GM12878 (cell line): ENCODE measurements at regions not wholly inside any gene's neighbourhood (a gene's known extent, or its start where the extent isn't known, plus 50 kb on each side); places are given as distances from the start of the nearest gene placed in this dataset.

Experiments used
- ATAC-seq: fragments of 200-7000 bp; cut with Tn5 transposase; 3 replicates; pipeline ENCODE4 v1.9.1; 2020; ENCODE audit warnings: mild to moderate bottlenecking, moderate library complexity
- BruUV-seq: library from RNA; stranded (reverse); fragments of 400-500 nt; replicated peaks from 2 replicates; lab custom pipeline; 2021; lab: Mats Ljungman, UMichigan
- CTCF ChIA-PET: fragments of 300-600 bp; sonication (Branson Sonifier 250); formaldehyde crosslinking; extraction: SDS; loops from one replicate; lab custom pipeline; 2021; ENCODE audit warnings: inconsistent platforms; lab: Yijun Ruan, JAX
- POLR2A ChIA-PET: fragments of 350-600 bp; formaldehyde crosslinking; extraction: SDS; loops from one replicate; lab custom pipeline; 2021; ENCODE audit warnings: inconsistent platforms; lab: Charles Lee
- RAD21 ChIA-PET: fragments of 300-600 bp; sonication (Branson Sonifier 250); formaldehyde crosslinking; loops from one replicate; lab custom pipeline; 2023; ENCODE audit warnings: antibody characterized with exemption; ENCODE audit not compliant: unreplicated experiment; lab: Charles Lee
- SMC1A ChIA-PET: fragments of 300-600 bp; sonication (Branson Sonifier 250); formaldehyde crosslinking; loops from one replicate; lab custom pipeline; 2023; ENCODE audit not compliant: unreplicated experiment, uncharacterized antibody; lab: Charles Lee
- DNase-seq: peaks from one replicate; pipeline ENCODE4 v3.0.0-alpha.2; 2011; ENCODE audit warnings: low read depth, low spot score
- FAIRE-seq: peaks from 3 replicates; lab custom pipeline; 2011; peaks lifted over from hg19 to GRCh38; lab: Jason Lieb, UNC
- H2AFZ ChIP-seq: 2 replicates; pipeline ENCODE4 v1.6.0; 2011; ENCODE audit warnings: low read depth, low read length, control low read depth; ENCODE audit not compliant: control insufficient read depth
- H3K27ac ChIP-seq: 2 replicates; pipeline ENCODE4 v1.5.1; 2011; ENCODE audit warnings: control low read depth; ENCODE audit not compliant: control insufficient read depth, insufficient read depth
- H3K27me3 ChIP-seq, 2 experiments: replicated peaks in 1 of 2; 2 replicates each; pipeline versions ENCODE4 v1.6.0 to v1.6.1; 2011; ENCODE audit warnings: low read length in 1 of 2; ENCODE audit not compliant: control insufficient read depth in 2 of 2, insufficient read depth in 2 of 2
- H3K36me3 ChIP-seq, 2 experiments: 2 replicates each; pipeline ENCODE4 v1.5.1; 2011; ENCODE audit warnings: low read length in 1 of 2; ENCODE audit not compliant: control insufficient read depth in 2 of 2, insufficient read depth in 2 of 2
- H3K4me1 ChIP-seq: 2 replicates; pipeline ENCODE4 v1.6.1; 2011; ENCODE audit warnings: mild to moderate bottlenecking, low read length, moderate library complexity, mixed read lengths; ENCODE audit not compliant: control insufficient read depth, insufficient read depth
- H3K4me2 ChIP-seq: 2 replicates; pipeline ENCODE4 v1.6.0; 2011; ENCODE audit warnings: control low read depth; ENCODE audit not compliant: control insufficient read depth, insufficient read depth
- H3K4me3 ChIP-seq: fragments of 200-600 bp; sonication (generic); 2 replicates; pipeline ENCODE4 v1.5.1; 2016
- H3K79me2 ChIP-seq: 2 replicates; pipeline ENCODE4 v1.6.0; 2011; ENCODE audit warnings: low read length; ENCODE audit not compliant: control insufficient read depth, insufficient read depth
- H3K9ac ChIP-seq: 2 replicates; pipeline ENCODE4 v1.8.0; 2011; ENCODE audit warnings: low read length, control low read depth, mixed read lengths; ENCODE audit not compliant: control insufficient read depth, insufficient read depth
- H3K9me3 ChIP-seq: replicated peaks from 3 replicates; pipeline ENCODE4 v1.5.1; 2011; ENCODE audit warnings: mild to moderate bottlenecking, low read length; ENCODE audit not compliant: control insufficient read depth, insufficient read depth
- H4K20me1 ChIP-seq: 2 replicates; pipeline ENCODE4 v1.6.0; 2011; ENCODE audit not compliant: control insufficient read depth, insufficient read depth
- BCLAF1 ChIP-seq: fragments of 450-650 bp; IDR thresholded peaks from 2 replicates; pipeline ENCODE4 v1.6.1; 2017; ENCODE audit warnings: antibody characterized with exemption, mild to moderate bottlenecking, moderate library complexity
- BMI1 ChIP-seq: fragments of 450-650 bp; IDR thresholded peaks from 2 replicates; pipeline ENCODE4 v1.6.1; 2016; ENCODE audit warnings: mild to moderate bottlenecking, moderate library complexity, borderline replicate concordance
- CBFB ChIP-seq: IDR thresholded peaks from 2 replicates; pipeline ENCODE4 v1.6.1; 2016; ENCODE audit warnings: antibody characterized with exemption, low read depth
- CHD4 ChIP-seq: fragments of 200-600 bp; sonication (generic); IDR thresholded peaks from 2 replicates; pipeline ENCODE4 v1.6.1; 2016; ENCODE audit warnings: mild to moderate bottlenecking
- CREM ChIP-seq: IDR thresholded peaks from 2 replicates; pipeline ENCODE4 v1.6.1; 2014; ENCODE audit warnings: antibody characterized with exemption, low read depth
- EP300 ChIP-seq, 2 experiments: fragments of 150-350 bp in 1 of 2; IDR thresholded peaks; 2 replicates each; pipeline ENCODE4 v1.6.1; 2011 to 2012; ENCODE audit warnings: low read depth in 2 of 2, low read length in 2 of 2, borderline replicate concordance in 1 of 2, improper control_type of control experiment in 1 of 2, inconsistent platforms in 1 of 2; ENCODE audit not compliant: control insufficient read depth in 1 of 2
- EZH2 ChIP-seq: IDR thresholded peaks from 2 replicates; pipeline ENCODE4 v1.6.1; 2012; ENCODE audit warnings: low read depth, mild to moderate bottlenecking, control low read depth, inconsistent platforms, low read length, borderline replicate concordance; ENCODE audit not compliant: control insufficient read depth
- HDAC2 ChIP-seq: fragments of 200-600 bp; sonication (generic); IDR thresholded peaks from 2 replicates; pipeline ENCODE4 v1.6.1; 2017
- KLF5 ChIP-seq: fragments of 450-650 bp; IDR thresholded peaks from 2 replicates; pipeline ENCODE4 v1.6.1; 2014; ENCODE audit warnings: mild to moderate bottlenecking; ENCODE audit not compliant: partially characterized antibody
- POU2F2 ChIP-seq: IDR thresholded peaks from 3 replicates; pipeline ENCODE4 v1.6.1; 2011; ENCODE audit warnings: low read depth, mild to moderate bottlenecking, low read length, borderline replicate concordance
- SIN3A ChIP-seq: IDR thresholded peaks from 2 replicates; pipeline ENCODE4 v1.6.1; 2012; ENCODE audit warnings: low read depth, low read length, improper control_type of control experiment
- WRNIP1 ChIP-seq: IDR thresholded peaks from 2 replicates; pipeline ENCODE4 v1.6.1; 2011; ENCODE audit warnings: low read depth, low read length, improper control_type of control experiment, borderline replicate concordance
- ZNF687 ChIP-seq: fragments of 450-650 bp; IDR thresholded peaks from 2 replicates; pipeline ENCODE4 v1.6.1; 2017; ENCODE audit warnings: mild to moderate bottlenecking, moderate library complexity
- WGBS: methylation state at CpG from one replicate; pipeline ENCODE4 v1.1.6; 2016; ENCODE audit warnings: low lambda C conversion rate; ENCODE audit not compliant: insufficient replicate concordance, insufficient coverage; ENCODE audit errors: missing lambda C conversion rate; 5-methylcytosine and 5-hydroxymethylcytosine counted together
- in situ Hi-C: fragments of 300-500 bp; cut with MboI; formaldehyde crosslinking; loops from 9 replicates; pipeline ENCODE4 v1.14.3; 2018; ENCODE audit warnings: mixed read lengths
- intact Hi-C: fragments of 100-400 bp; cut with micrococcal nuclease; formaldehyde crosslinking; loops from one replicate; pipeline ENCODE4 v1.14.2; 2022; ENCODE audit not compliant: unreplicated experiment

GRCh38 chr13:40878321-40878720, 88.9 kb downstream of the SLC25A15 start:
- FAIRE-seq (no peak), DNase-seq (no peak), ATAC-seq (no peak)
- no peaks in the 10 kb centered on the region for H3K79me2 ChIP-seq
- in situ Hi-C loops = no loop called here
- no peaks in the 10 kb centered on the region for H3K27me3 ChIP-seq
- CTCF ChIA-PET = no interaction called here
- no peak overlapping the region for H3K9ac ChIP-seq
- H3K36me3 ChIP-seq = peaks cover 0 to 1% of the 10 kb centered on the region in 2 experiments; a peak in 1 of 4 replicates
- no peak overlapping the region for H3K4me2 ChIP-seq
- POLR2A ChIA-PET = no interaction called here
- 47% methylated on average over 2 of the region's 2 CpGs for WGBS
- peaks cover 11% of the 10 kb centered on the region for H3K9me3 ChIP-seq
- TF ChIP-seq CBFB (no peak), KLF5 (no peak), EP300 (IDR thresholded peaks at IDR 0.05; ENCODE audit: borderline replicate concordance in 1 of 2, control insufficient read depth in 1 of 2, low read depth in 2 of 2, low read length in 2 of 2) (no peak), SIN3A (no peak), CREM (no peak), WRNIP1 (no peak), HDAC2 (no peak), POU2F2 (no peak), EZH2 (no peak), ZNF687 (no peak), BMI1 (no peak), CHD4 (no peak), BCLAF1 (no peak)
- no peak overlapping the region for H3K27ac ChIP-seq
- SMC1A ChIA-PET = no interaction called here
- H4K20me1 ChIP-seq = no peaks in the 10 kb centered on the region
- no peak overlapping the region for H3K4me3 ChIP-seq
- no peaks in the 10 kb centered on the region for H3K4me1 ChIP-seq
- no TSS peak for BruUV-seq
- RAD21 ChIA-PET = no interaction called here
- no peak overlapping the region for H2AFZ ChIP-seq
- intact Hi-C loops = no loop called here
